OCI-LY7 (cell line): ENCODE measurements at regions not wholly inside any gene's neighbourhood (a gene's known extent, or its start where the extent isn't known, plus 50 kb on each side); places are given as distances from the start of the nearest gene placed in this dataset.
"Not testable (repeated sequence)": the region's sequence is repeated elsewhere in the genome, so short reads cannot be mapped to it uniquely, and the experiment has no call there.

Source experiments
- BruUV-seq: library from RNA; stranded (reverse); fragments of 400-500 nt; replicated peaks from 2 replicates; lab custom pipeline; 2021; lab: Mats Ljungman, UMichigan
- CTCF ChIA-PET: fragments of 300-600 bp; sonication (Branson Sonifier 250); formaldehyde crosslinking; loops from one replicate; lab custom pipeline; 2022; ENCODE audit warnings: antibody characterized with exemption; ENCODE audit not compliant: unreplicated experiment; lab: Charles Lee
- POLR2A ChIA-PET: fragments of 300-600 bp; sonication (Branson Sonifier 250); formaldehyde crosslinking; loops from one replicate; lab custom pipeline; 2022; ENCODE audit warnings: antibody characterized with exemption; lab: Charles Lee
- DNase-seq: peaks from one replicate; pipeline ENCODE4 v3.0.0-alpha.2; 2015; ENCODE audit warnings: low spot score
- H2AFZ ChIP-seq: fragments of 200-600 bp; sonication (generic), shearing (Covaris generic); 2 replicates; pipeline ENCODE4 v1.6.1; 2014; ENCODE audit warnings: mild to moderate bottlenecking, antibody characterized with exemption, low read length, moderate library complexity
- H3K27ac ChIP-seq: fragments of 200-600 bp; sonication (generic); 2 replicates; pipeline ENCODE4 v1.5.1; 2014; ENCODE audit warnings: mixed run types, low read depth, mild to moderate bottlenecking, moderate library complexity, low read length, inconsistent platforms; ENCODE audit not compliant: poor library complexity, severe bottlenecking
- H3K36me3 ChIP-seq: fragments of 200-600 bp; sonication (generic); 2 replicates; pipeline ENCODE4 v1.6.1; 2014; ENCODE audit warnings: mild to moderate bottlenecking, antibody characterized with exemption, low read length, moderate library complexity, mixed read lengths; ENCODE audit not compliant: insufficient read depth
- H3K4me1 ChIP-seq: fragments of 200-600 bp; sonication (generic); 2 replicates; pipeline ENCODE4 v1.5.1; 2014; ENCODE audit warnings: mild to moderate bottlenecking, low read length; ENCODE audit not compliant: insufficient read depth, poor library complexity, severe bottlenecking
- H3K4me2 ChIP-seq: fragments of 200-600 bp; sonication (generic); 2 replicates; pipeline ENCODE4 v1.6.1; 2014; ENCODE audit warnings: mild to moderate bottlenecking, low read length
- H3K4me3 ChIP-seq: fragments of 200-600 bp; sonication (generic); 2 replicates; pipeline ENCODE4 v1.5.1; 2014; ENCODE audit warnings: mild to moderate bottlenecking, low read depth, low read length; ENCODE audit not compliant: poor library complexity, severe bottlenecking
- H3K79me2 ChIP-seq: fragments of 200-600 bp; sonication (generic); 2 replicates; pipeline ENCODE4 v1.6.1; 2016; ENCODE audit warnings: low read depth, mild to moderate bottlenecking, low read length, moderate library complexity, mixed read lengths; ENCODE audit not compliant: insufficient read depth
- H3K9me2 ChIP-seq: fragments of 200-600 bp; sonication (generic); 2 replicates; pipeline ENCODE4 v1.6.1; 2016; ENCODE audit warnings: mild to moderate bottlenecking, low read length, mixed read lengths; ENCODE audit not compliant: insufficient read depth
- H3K9me3 ChIP-seq: fragments of 200-600 bp; sonication (generic); 2 replicates; pipeline ENCODE4 v1.6.1; 2014; ENCODE audit warnings: mild to moderate bottlenecking, mixed run types, low read length, mixed read lengths
- H4K20me1 ChIP-seq: fragments of 200-600 bp; sonication (generic); 2 replicates; pipeline ENCODE4 v1.6.1; 2014; ENCODE audit warnings: mild to moderate bottlenecking, antibody characterized with exemption, low read length, moderate library complexity, mixed read lengths; ENCODE audit not compliant: insufficient read depth
- EZH2phosphoT487 ChIP-seq: fragments of 200-600 bp; sonication (generic); IDR thresholded peaks from 2 replicates; pipeline ENCODE4 v1.6.1; 2018; ENCODE audit warnings: low read depth, borderline replicate concordance, mild to moderate bottlenecking, mixed run types, antibody characterized with exemption, low read length, moderate library complexity, mixed read lengths
- intact Hi-C: fragments of 100-400 bp; cut with micrococcal nuclease; formaldehyde crosslinking; loops from one replicate; pipeline ENCODE4 v1.10.0; 2022; ENCODE audit not compliant: unreplicated experiment
- TF ChIP-seq, protein P1 (sequence below): fragments of 200-600 bp; sonication (generic); conservative IDR thresholded peaks from 2 replicates; pipeline ENCODE4 v1.5.1; 2014; ENCODE audit warnings: mild to moderate bottlenecking, antibody characterized with exemption, low read length, moderate library complexity, mixed read lengths

DNA sequence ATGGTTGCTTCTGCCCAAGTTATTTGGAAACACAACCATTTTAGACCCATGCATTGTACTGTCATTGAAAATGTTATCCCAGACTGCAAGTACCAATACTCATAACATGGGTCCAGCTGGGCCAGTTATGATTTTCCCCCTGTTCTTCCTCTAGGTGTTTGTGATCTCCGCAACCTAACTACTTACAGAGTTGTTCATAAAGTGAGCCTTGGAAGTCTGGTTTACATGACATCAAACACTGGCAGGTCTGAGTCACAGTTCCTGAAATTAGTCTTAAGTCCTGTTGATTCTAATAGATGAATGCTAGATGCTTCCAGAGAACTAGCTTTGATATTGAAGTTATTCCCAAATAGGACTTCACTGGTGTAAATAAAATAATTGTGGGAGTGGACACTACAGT is 487.0 kb downstream of the MED13L start:
- Histone ChIP-seq H2AFZ (no peak overlapping the region), H3K27ac (no peak overlapping the region), H3K4me3 (no peak overlapping the region), H3K9me2 (no peaks in the 10 kb centered on the region), H3K4me1 (no peaks in the 10 kb centered on the region), H3K4me2 (no peak overlapping the region), H4K20me1 (no peaks in the 10 kb centered on the region), H3K79me2 (no peaks in the 10 kb centered on the region), H3K9me3 (no peaks in the 10 kb centered on the region), H3K36me3 (no peaks in the 10 kb centered on the region)
- ChIA-PET POLR2A (interaction anchor here (0.6 kb wide), 2 partner anchors 46 to 50 kb away, joined by 3 to 5 read pairs; no protein-coding TSS in a partner anchor), CTCF (no interaction called here)
- TF ChIP-seq, protein P1, sequence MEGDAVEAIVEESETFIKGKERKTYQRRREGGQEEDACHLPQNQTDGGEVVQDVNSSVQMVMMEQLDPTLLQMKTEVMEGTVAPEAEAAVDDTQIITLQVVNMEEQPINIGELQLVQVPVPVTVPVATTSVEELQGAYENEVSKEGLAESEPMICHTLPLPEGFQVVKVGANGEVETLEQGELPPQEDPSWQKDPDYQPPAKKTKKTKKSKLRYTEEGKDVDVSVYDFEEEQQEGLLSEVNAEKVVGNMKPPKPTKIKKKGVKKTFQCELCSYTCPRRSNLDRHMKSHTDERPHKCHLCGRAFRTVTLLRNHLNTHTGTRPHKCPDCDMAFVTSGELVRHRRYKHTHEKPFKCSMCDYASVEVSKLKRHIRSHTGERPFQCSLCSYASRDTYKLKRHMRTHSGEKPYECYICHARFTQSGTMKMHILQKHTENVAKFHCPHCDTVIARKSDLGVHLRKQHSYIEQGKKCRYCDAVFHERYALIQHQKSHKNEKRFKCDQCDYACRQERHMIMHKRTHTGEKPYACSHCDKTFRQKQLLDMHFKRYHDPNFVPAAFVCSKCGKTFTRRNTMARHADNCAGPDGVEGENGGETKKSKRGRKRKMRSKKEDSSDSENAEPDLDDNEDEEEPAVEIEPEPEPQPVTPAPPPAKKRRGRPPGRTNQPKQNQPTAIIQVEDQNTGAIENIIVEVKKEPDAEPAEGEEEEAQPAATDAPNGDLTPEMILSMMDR = no peak
- TF ChIP-seq EZH2phosphoT487 = no peak
- no peak for DNase-seq
- intact Hi-C loops = no loop called here
- BruUV-seq = no TSS peak

DNA sequence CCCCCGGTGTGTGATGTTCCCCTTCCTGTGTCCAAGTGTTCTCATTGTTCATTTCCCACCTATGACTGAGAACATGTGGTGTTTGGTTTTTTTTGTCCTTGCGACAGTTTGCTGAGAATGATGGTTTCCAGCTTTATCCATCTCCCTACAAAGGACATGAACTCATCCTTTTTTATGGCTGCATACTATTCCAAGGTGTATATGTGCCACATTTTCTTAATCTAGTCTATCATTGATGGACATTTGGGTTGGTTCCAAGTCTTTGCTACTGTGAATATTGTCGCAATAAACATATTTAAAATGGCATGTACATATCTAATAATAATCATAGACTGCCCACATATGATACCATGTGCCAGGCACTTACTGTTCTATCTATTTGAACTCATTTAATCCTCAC is 491.0 kb downstream of the MED13L start:
- DNase-seq, H3K4me3 ChIP-seq, H3K27ac ChIP-seq, H4K20me1 ChIP-seq, H3K79me2 ChIP-seq, H3K9me2 ChIP-seq, H2AFZ ChIP-seq, H3K4me1 ChIP-seq, BruUV-seq, H3K9me3 ChIP-seq, H3K4me2 ChIP-seq, intact Hi-C loops, CTCF ChIA-PET, H3K36me3 ChIP-seq: not testable (repeated sequence)
- POLR2A ChIA-PET = interaction anchor here (0.7 to 1.2 kb wide), 2 partner anchors 20 to 262 kb away, joined by 3 read pairs; no protein-coding TSS in a partner anchor

DNA sequence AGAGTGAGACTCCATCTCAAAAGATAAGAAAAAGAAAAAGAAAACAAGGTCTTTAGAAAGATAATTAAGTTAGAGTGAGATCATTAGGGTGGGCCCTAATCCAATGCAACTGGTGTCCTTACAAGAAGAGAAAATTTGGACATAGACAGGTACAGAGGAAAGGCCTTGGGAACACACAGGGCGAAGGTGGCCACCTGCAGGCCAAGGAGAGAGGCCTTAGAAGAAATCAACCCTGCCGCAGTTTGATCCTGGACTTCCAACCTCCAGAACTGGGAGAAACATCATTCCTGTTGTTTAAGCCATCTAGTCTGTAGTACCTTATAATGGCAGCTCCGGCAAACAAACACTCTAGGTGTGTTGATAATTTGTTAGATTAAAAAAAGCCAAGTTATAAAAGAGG is 491.9 kb downstream of the MED13L start:
- no peak for TF ChIP-seq EZH2phosphoT487
- TF ChIP-seq, protein P1 = no peak
- intact Hi-C loops = no loop called here
- Histone ChIP-seq H3K27ac (no peak overlapping the region), H3K36me3 (no peaks in the 10 kb centered on the region), H3K9me2 (no peaks in the 10 kb centered on the region), H3K79me2 (no peaks in the 10 kb centered on the region), H4K20me1 (no peaks in the 10 kb centered on the region), H2AFZ (no peak overlapping the region), H3K4me3 (no peak overlapping the region), H3K9me3 (no peaks in the 10 kb centered on the region), H3K4me1 (no peaks in the 10 kb centered on the region), H3K4me2 (no peak overlapping the region)
- no TSS peak for BruUV-seq
- DNase-seq = no peak
- ChIA-PET POLR2A (no interaction called here), CTCF (no interaction called here)
